HepG2 (cell line): ENCODE measurements at regions not wholly inside any gene's neighbourhood (a gene's known extent, or its start where the extent isn't known, plus 50 kb on each side); places are given as distances from the start of the nearest gene placed in this dataset.

Experiments
- ATAC-seq: fragments of 200-7000 bp; cut with Tn5 transposase; 3 replicates; pipeline ENCODE4 v1.9.1; 2020; ENCODE audit warnings: mild to moderate bottlenecking, moderate library complexity
- BruUV-seq: library from RNA; stranded (reverse); fragments of 400-500 nt; replicated peaks from 2 replicates; lab custom pipeline; 2021; lab: Mats Ljungman, UMichigan
- CTCF ChIA-PET: fragments of 300-600 bp; formaldehyde crosslinking; extraction: SDS; loops from one replicate; lab custom pipeline; 2021; ENCODE audit warnings: low total read pairs, inconsistent platforms, low intra/inter-chr PET ratio; lab: Yijun Ruan, JAX
- POLR2A ChIA-PET: fragments of 350-600 bp; sonication (Branson Sonifier 250); formaldehyde crosslinking; loops from one replicate; lab custom pipeline; 2020; ENCODE audit warnings: antibody characterized with exemption, inconsistent platforms; lab: Yijun Ruan, JAX
- DNase-seq: peaks from one replicate; pipeline ENCODE4 v3.0.0-alpha.2; 2015; ENCODE audit warnings: low spot score
- FAIRE-seq: peaks from 3 replicates; lab custom pipeline; 2011; peaks lifted over from hg19 to GRCh38; lab: Jason Lieb, UNC
- H2AFZ ChIP-seq: one replicate; pipeline ENCODE4 v1.6.1; 2011; ENCODE audit warnings: low read length, inconsistent platforms
- H3K27ac ChIP-seq: fragments of 300-600 bp; 3 replicates; pipeline ENCODE4 v1.8.0; 2011; ENCODE audit warnings: mixed run types, mild to moderate bottlenecking, mixed read lengths, low read length, inconsistent platforms; ENCODE audit not compliant: insufficient read depth; ENCODE audit errors: extremely low read length
- H3K27me3 ChIP-seq, 2 experiments: fragments of 200-600 bp in 1 of 2; 2 replicates in 1 of 2; 3 replicates in 1 of 2; pipeline versions ENCODE4 v1.6.0 to v1.8.0; 2011; ENCODE audit warnings: low read length in 2 of 2, mild to moderate bottlenecking in 2 of 2, moderate library complexity in 2 of 2, inconsistent platforms in 1 of 2; ENCODE audit not compliant: insufficient read depth in 2 of 2, control insufficient read depth in 1 of 2
- H3K36me3 ChIP-seq, 2 experiments: fragments of 200-600 bp in 1 of 2; replicated peaks in 1 of 2; 2 replicates in 1 of 2; 3 replicates in 1 of 2; pipeline versions ENCODE4 v1.5.1 to v1.8.0; 2011; ENCODE audit warnings: low read length in 2 of 2, inconsistent platforms in 1 of 2; ENCODE audit not compliant: insufficient read depth in 2 of 2, control insufficient read depth in 1 of 2
- H3K4me1 ChIP-seq: 2 replicates; pipeline ENCODE4 v1.5.1; 2012; ENCODE audit warnings: low read length, inconsistent platforms; ENCODE audit not compliant: insufficient read depth
- H3K4me2 ChIP-seq: 2 replicates; pipeline ENCODE4 v1.6.0; 2011; ENCODE audit warnings: low read depth, low read length, inconsistent platforms
- H3K4me3 ChIP-seq, 3 experiments: fragments of 200-600 bp in 1 of 3; sonication (generic), shearing (Covaris generic) in 1 of 3; replicated peaks in 1 of 3; 2 replicates each; pipeline ENCODE4 v1.5.1; 2011 to 2016; ENCODE audit warnings: low read length in 3 of 3, inconsistent platforms in 2 of 3, low read depth in 2 of 3, mild to moderate bottlenecking in 2 of 3, control low read depth in 1 of 3, mixed read lengths in 1 of 3; ENCODE audit not compliant: insufficient read depth in 1 of 3
- H3K79me2 ChIP-seq: one replicate; pipeline ENCODE4 v1.6.1; 2011; ENCODE audit warnings: low read length, inconsistent platforms; ENCODE audit not compliant: insufficient read depth
- H3K9ac ChIP-seq: 2 replicates; pipeline ENCODE4 v1.6.0; 2011; ENCODE audit warnings: mild to moderate bottlenecking, low read depth, low read length, inconsistent platforms; ENCODE audit not compliant: insufficient read depth
- H3K9me3 ChIP-seq: 2 replicates; pipeline ENCODE4 v1.5.1; 2012; ENCODE audit warnings: mild to moderate bottlenecking, low read length
- H4K20me1 ChIP-seq: 2 replicates; pipeline ENCODE4 v1.6.0; 2011; ENCODE audit warnings: inconsistent platforms, mild to moderate bottlenecking, low read length, moderate library complexity; ENCODE audit not compliant: insufficient read depth
- GTF3A ChIP-seq: sonication (generic); formaldehyde crosslinking; conservative IDR thresholded peaks from 2 replicates; pipeline ENCODE4 v1.4.0; 2020; ENCODE audit warnings: mild to moderate bottlenecking, missing genetic modification reagents
- MNT ChIP-seq: fragments of 450-650 bp; IDR thresholded peaks from 2 replicates; pipeline ENCODE4 v1.6.1; 2016
- SMARCC2 ChIP-seq: fragments of 450-650 bp; IDR thresholded peaks from 2 replicates; pipeline ENCODE4 v1.6.1; 2017; ENCODE audit warnings: antibody characterized with exemption, mild to moderate bottlenecking
- WGBS: methylation state at CpG from one replicate; pipeline ENCODE4 v1.1.6; 2017; ENCODE audit warnings: low lambda C conversion rate; 5-methylcytosine and 5-hydroxymethylcytosine counted together
- in situ Hi-C: cut with HindIII; loops from 2 replicates; pipeline ENCODE4 v1.10.0; 2017; ENCODE audit warnings: low pct_unique_long_range_greater_than_20kb; ENCODE audit not compliant: extremely low pct_ligation_motif_present
- intact Hi-C: fragments of 100-400 bp; cut with micrococcal nuclease; formaldehyde crosslinking; loops from one replicate; pipeline ENCODE4 v1.10.0; 2022; ENCODE audit not compliant: unreplicated experiment
- TF ChIP-seq, protein P1 (sequence below): sonication (generic); formaldehyde crosslinking; conservative IDR thresholded peaks from 2 replicates; pipeline ENCODE4 v1.8.0; 2022; ENCODE audit warnings: missing genetic modification reagents
- TF ChIP-seq, protein P2 (sequence below): sonication (generic); formaldehyde crosslinking; IDR thresholded peaks from 2 replicates; pipeline ENCODE4 v1.4.0; 2020; ENCODE audit warnings: mild to moderate bottlenecking, low read depth, missing genetic modification reagents
- TF ChIP-seq, protein P3 (sequence below): sonication (generic); formaldehyde crosslinking; IDR thresholded peaks from 2 replicates; pipeline ENCODE4 v1.4.0; 2020; ENCODE audit warnings: missing genetic modification reagents

- no peak for FAIRE-seq
- no peak overlapping the region for H3K4me3 ChIP-seq
- intact Hi-C loops: no loop called here
Observed at GRCh38 chr13:81247711-81248110, 906.8 kb upstream of the SPRY2 start.

More at GRCh38 chr13:81247711-81248110, 906.8 kb upstream of the SPRY2 start:
- BruUV-seq: no TSS peak
- no peak overlapping the region for H2AFZ ChIP-seq
- H3K79me2 ChIP-seq: no peaks in the 10 kb centered on the region
- no peak overlapping the region for H3K9ac ChIP-seq
- TF ChIP-seq, protein P1, sequence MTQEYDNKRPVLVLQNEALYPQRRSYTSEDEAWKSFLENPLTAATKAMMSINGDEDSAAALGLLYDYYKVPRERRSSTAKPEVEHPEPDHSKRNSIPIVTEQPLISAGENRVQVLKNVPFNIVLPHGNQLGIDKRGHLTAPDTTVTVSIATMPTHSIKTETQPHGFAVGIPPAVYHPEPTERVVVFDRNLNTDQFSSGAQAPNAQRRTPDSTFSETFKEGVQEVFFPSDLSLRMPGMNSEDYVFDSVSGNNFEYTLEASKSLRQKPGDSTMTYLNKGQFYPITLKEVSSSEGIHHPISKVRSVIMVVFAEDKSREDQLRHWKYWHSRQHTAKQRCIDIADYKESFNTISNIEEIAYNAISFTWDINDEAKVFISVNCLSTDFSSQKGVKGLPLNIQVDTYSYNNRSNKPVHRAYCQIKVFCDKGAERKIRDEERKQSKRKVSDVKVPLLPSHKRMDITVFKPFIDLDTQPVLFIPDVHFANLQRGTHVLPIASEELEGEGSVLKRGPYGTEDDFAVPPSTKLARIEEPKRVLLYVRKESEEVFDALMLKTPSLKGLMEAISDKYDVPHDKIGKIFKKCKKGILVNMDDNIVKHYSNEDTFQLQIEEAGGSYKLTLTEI (CRISPR knock-in tag): no peak
- peak; percentile 39; the same call in 1 of the 2 replicates for TF ChIP-seq MNT
- TF ChIP-seq SMARCC2: no peak
- TF ChIP-seq, protein P2, sequence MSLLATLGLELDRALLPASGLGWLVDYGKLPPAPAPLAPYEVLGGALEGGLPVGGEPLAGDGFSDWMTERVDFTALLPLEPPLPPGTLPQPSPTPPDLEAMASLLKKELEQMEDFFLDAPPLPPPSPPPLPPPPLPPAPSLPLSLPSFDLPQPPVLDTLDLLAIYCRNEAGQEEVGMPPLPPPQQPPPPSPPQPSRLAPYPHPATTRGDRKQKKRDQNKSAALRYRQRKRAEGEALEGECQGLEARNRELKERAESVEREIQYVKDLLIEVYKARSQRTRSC: no peak
- no peak for TF ChIP-seq GTF3A (CRISPR knock-in tag)
- TF ChIP-seq, protein P3, sequence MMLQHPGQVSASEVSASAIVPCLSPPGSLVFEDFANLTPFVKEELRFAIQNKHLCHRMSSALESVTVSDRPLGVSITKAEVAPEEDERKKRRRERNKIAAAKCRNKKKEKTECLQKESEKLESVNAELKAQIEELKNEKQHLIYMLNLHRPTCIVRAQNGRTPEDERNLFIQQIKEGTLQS (CRISPR knock-in tag): no peak
- ATAC-seq (no peak), DNase-seq (no peak)
- no peak overlapping the region for H3K27ac ChIP-seq
- no peaks in the 10 kb centered on the region for H3K36me3 ChIP-seq
- H3K27me3 ChIP-seq: no peaks in the 10 kb centered on the region
- CTCF ChIA-PET: no interaction called here
- POLR2A ChIA-PET: no interaction called here
- in situ Hi-C loops: no loop called here
- no peaks in the 10 kb centered on the region for H3K4me1 ChIP-seq
- no peak overlapping the region for H3K4me2 ChIP-seq
- 3% methylated on average over 2 of the region's 2 CpGs for WGBS
- H3K9me3 ChIP-seq: no peaks in the 10 kb centered on the region
- H4K20me1 ChIP-seq: no peaks in the 10 kb centered on the region
